Glutamatergic neuron (in vitro differentiated cells): ENCODE measurements at regions not wholly inside any gene's neighbourhood (a gene's known extent, or its start where the extent isn't known, plus 50 kb on each side); places are given as distances from the start of the nearest gene placed in this dataset.

ENCODE experiments used
- DNase-seq: peaks from one replicate; pipeline ENCODE4 v3.0.0; 2022
- H3K27ac Mint-ChIP-seq: one replicate; pipeline ENCODE4 v1.8.0; 2020; ENCODE audit warnings: mild to moderate bottlenecking, mixed read lengths, inconsistent platforms; ENCODE audit not compliant: unreplicated experiment
- H3K27me3 Mint-ChIP-seq: one replicate; pipeline ENCODE4 v1.8.0; 2020; ENCODE audit warnings: mild to moderate bottlenecking, moderate library complexity, mixed read lengths, inconsistent platforms; ENCODE audit not compliant: unreplicated experiment
- H3K36me3 Mint-ChIP-seq: one replicate; pipeline ENCODE4 v1.8.0; 2020; ENCODE audit warnings: mild to moderate bottlenecking, mixed read lengths, inconsistent platforms; ENCODE audit not compliant: unreplicated experiment
- H3K4me1 Mint-ChIP-seq: one replicate; pipeline ENCODE4 v1.8.0; 2020; ENCODE audit warnings: mild to moderate bottlenecking, low read depth, mixed read lengths, inconsistent platforms; ENCODE audit not compliant: unreplicated experiment
- H3K4me3 Mint-ChIP-seq: one replicate; pipeline ENCODE4 v1.8.0; 2020; ENCODE audit warnings: mild to moderate bottlenecking, mixed read lengths, inconsistent platforms; ENCODE audit not compliant: unreplicated experiment
- H3K9me3 Mint-ChIP-seq: one replicate; pipeline ENCODE4 v1.8.0; 2020; ENCODE audit warnings: mild to moderate bottlenecking, moderate library complexity, mixed read lengths, inconsistent platforms; ENCODE audit not compliant: unreplicated experiment
- TF ChIP-seq, protein P1 (sequence below): fragments of 200-600 bp; sonication (generic); IDR thresholded peaks from one replicate; pipeline ENCODE4 v1.5.0; 2021; ENCODE audit not compliant: partially characterized antibody, unreplicated experiment

DNA sequence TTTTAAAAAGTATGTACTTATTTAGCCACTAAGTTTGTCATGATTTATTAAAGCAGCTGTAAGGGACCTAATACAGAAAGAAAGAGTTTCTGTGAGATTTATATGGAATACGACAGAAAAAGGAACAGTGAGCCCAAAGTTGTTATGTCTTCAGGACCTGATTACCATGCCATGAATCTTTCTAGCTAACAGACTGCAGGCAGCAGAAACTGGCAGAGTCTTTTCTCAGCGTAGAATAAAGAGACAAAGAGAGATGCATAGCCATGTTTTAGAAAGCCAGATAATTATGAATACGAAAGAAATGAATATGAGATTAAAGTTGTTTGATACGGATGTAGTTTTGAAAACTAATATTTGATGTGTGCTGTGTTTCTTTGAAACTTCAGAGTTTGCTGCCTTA is 624.1 kb upstream of the ADGRB3 start:
- no peaks in the 10 kb centered on the region for H3K4me1 Mint-ChIP-seq
- TF ChIP-seq, protein P1, sequence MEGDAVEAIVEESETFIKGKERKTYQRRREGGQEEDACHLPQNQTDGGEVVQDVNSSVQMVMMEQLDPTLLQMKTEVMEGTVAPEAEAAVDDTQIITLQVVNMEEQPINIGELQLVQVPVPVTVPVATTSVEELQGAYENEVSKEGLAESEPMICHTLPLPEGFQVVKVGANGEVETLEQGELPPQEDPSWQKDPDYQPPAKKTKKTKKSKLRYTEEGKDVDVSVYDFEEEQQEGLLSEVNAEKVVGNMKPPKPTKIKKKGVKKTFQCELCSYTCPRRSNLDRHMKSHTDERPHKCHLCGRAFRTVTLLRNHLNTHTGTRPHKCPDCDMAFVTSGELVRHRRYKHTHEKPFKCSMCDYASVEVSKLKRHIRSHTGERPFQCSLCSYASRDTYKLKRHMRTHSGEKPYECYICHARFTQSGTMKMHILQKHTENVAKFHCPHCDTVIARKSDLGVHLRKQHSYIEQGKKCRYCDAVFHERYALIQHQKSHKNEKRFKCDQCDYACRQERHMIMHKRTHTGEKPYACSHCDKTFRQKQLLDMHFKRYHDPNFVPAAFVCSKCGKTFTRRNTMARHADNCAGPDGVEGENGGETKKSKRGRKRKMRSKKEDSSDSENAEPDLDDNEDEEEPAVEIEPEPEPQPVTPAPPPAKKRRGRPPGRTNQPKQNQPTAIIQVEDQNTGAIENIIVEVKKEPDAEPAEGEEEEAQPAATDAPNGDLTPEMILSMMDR, result no peak
- no peak overlapping the region for H3K4me3 Mint-ChIP-seq
- H3K27me3 Mint-ChIP-seq, result no peaks in the 10 kb centered on the region
- no peak for DNase-seq
- H3K9me3 Mint-ChIP-seq, result no peaks in the 10 kb centered on the region
- no peak overlapping the region for H3K27ac Mint-ChIP-seq
- no peaks in the 10 kb centered on the region for H3K36me3 Mint-ChIP-seq

DNA sequence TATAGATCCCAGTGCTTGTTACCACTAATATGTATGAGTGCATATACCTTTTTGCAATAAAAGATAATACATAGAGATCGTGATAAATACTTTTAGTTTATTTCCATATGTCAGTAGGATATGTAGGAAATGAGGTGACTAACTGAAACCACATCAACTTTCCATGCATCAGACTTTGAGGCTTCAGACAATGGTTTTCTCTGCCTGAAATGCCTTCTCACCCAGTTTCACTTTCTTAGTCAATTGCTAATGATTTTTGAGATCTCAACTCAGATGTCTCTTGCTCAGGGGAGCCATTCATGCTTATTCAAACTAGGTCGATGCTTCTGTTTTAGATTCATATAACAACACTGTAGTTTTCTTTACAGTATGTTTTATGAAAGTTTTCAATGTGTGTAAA is 626.6 kb upstream of the ADGRB3 start:
- H3K27me3 Mint-ChIP-seq, result no peaks in the 10 kb centered on the region
- no peak overlapping the region for H3K4me3 Mint-ChIP-seq
- no peak overlapping the region for H3K27ac Mint-ChIP-seq
- no peak for DNase-seq
- H3K36me3 Mint-ChIP-seq, result no peaks in the 10 kb centered on the region
- H3K9me3 Mint-ChIP-seq, result no peaks in the 10 kb centered on the region
- TF ChIP-seq, protein P1, result no peak
- no peaks in the 10 kb centered on the region for H3K4me1 Mint-ChIP-seq

DNA sequence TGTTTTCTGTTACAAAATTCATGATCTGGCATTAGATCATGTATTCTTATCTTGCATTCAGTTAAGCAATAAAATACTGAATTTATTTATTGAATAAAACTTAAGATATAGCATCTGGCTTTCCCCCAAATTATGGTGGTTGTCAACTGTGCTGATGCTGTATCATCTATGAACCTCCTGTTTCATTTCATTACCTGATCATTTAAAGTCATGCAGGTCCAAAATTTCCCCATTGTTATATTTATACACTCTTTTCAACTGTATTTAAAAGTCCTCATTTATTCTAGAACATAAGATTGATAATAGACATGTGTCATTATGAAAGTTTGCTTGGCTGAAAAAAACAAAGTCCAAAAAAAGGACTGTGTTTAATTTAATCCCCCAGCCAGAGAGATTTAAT is 627.4 kb upstream of the ADGRB3 start:
- Mint-ChIP-seq H3K9me3 (no peaks in the 10 kb centered on the region), H3K36me3 (no peaks in the 10 kb centered on the region), H3K4me1 (no peaks in the 10 kb centered on the region), H3K4me3 (no peak overlapping the region), H3K27ac (no peak overlapping the region), H3K27me3 (no peaks in the 10 kb centered on the region)
- TF ChIP-seq, protein P1, result no peak
- DNase-seq, result no peak

DNA sequence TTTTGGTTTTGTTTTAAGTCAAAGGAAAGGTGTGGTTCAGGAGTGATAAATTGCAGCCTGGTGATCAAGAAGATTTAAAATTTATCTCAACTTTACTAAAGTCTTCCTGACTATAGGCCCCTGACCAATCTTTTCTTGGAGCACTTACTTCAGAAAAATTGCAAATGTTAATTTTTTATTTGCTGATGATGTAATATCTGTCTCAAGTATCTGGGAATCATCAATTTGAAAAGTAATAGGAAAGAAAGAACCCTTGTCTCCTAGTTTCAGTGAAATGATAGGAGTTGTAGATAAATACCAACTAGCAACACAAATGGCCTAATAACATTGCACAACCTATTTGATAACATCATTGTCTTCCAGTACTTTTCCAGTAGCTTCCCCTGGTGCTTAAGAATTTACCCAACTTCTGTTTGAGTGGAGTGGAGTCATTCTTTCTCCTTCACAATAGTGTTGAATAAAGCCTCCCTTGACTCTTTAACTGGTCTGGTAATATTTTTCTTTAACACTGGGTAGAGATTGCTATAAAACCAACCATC is 648.3 kb upstream of the ADGRB3 start:
- Mint-ChIP-seq H3K9me3 (peaks cover 2% of the 10 kb centered on the region), H3K36me3 (no peaks in the 10 kb centered on the region), H3K27me3 (peaks cover 3% of the 10 kb centered on the region), H3K4me3 (no peak overlapping the region), H3K27ac (no peak overlapping the region), H3K4me1 (peaks cover 5% of the 10 kb centered on the region)
- TF ChIP-seq, protein P1, result no peak
- no peak for DNase-seq

DNA sequence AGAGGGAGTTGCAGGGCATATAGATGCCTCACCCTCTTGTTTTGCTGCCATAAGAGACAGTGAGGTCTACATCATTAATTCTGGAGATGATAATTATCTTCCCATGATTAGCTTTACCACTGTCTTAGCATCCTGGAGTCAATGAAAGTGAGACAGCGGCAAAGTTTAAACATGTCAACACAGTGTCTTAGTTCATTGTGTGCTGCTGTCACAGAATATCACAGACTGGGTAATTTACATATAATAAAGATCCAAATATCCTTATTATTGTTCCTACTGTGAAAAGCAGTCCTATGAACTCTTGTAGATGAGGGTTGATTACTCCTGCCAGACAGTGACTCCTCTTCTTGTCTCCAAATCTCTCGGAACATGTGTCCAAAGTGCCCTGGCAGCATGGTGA is 658.6 kb upstream of the ADGRB3 start:
- Mint-ChIP-seq H3K27me3 (no peaks in the 10 kb centered on the region), H3K4me1 (no peaks in the 10 kb centered on the region), H3K9me3 (no peaks in the 10 kb centered on the region), H3K36me3 (no peaks in the 10 kb centered on the region), H3K4me3 (no peak overlapping the region), H3K27ac (no peak overlapping the region)
- no peak for DNase-seq
- TF ChIP-seq, protein P1, result no peak
